ENCODE measurements at regions not wholly inside any gene's neighbourhood (a gene's known extent, or its start where the extent isn't known, plus 50 kb on each side); places are given as distances from the start of the nearest gene placed in this dataset.
"Not testable (repeated sequence)": the region's sequence is repeated elsewhere in the genome, so short reads cannot be mapped to it uniquely, and the experiment has no call there.

GRCh38 chr7:150024550-150025490, 151.1 kb downstream of the ATP6V0E2 start:
- H3K27ac Mint-ChIP-seq; H4K91ac ChIP-seq (ENCODE audit: insufficient read length, low read depth, low read length); H3K9me3 ChIP-seq (ENCODE audit: control insufficient read depth, low read depth, low read length); DNase-seq; H3K9ac ChIP-seq (ENCODE audit: extremely low read depth, insufficient read length, low read length); H2BK5ac ChIP-seq (ENCODE audit: insufficient read length, low read length); H3K4ac ChIP-seq (ENCODE audit: low read depth, low read length); H3K9me3 Mint-ChIP-seq; H2BK120ac ChIP-seq (ENCODE audit: low read depth, low read length, poor library complexity, severe bottlenecking); H2BK20ac ChIP-seq (ENCODE audit: low read depth, low read length, poor library complexity, severe bottlenecking); H3K18ac ChIP-seq (ENCODE audit: insufficient read length, low read depth, low read length); H3K4me2 ChIP-seq (ENCODE audit: insufficient read depth, insufficient read length, low read length); H2BK15ac ChIP-seq (ENCODE audit: low read depth, low read length); H3K23ac ChIP-seq (ENCODE audit: insufficient read length, low read depth, low read length); H3K36me3 Mint-ChIP-seq (ENCODE audit: insufficient read depth in 1 of 3, low read depth in 3 of 3); H2BK12ac ChIP-seq (ENCODE audit: insufficient read length, low read depth, low read length); H3K14ac ChIP-seq (ENCODE audit: insufficient read depth, low read length); H3K4me1 Mint-ChIP-seq; H2AFZ ChIP-seq (ENCODE audit: low read length); H4K8ac ChIP-seq (replicated peaks; ENCODE audit: insufficient read length, low read depth, low read length); H2AK5ac ChIP-seq (ENCODE audit: insufficient read length, low read length); H3K27me3 Mint-ChIP-seq (ENCODE audit: low read depth); H4K20me1 ChIP-seq (ENCODE audit: control insufficient read depth, insufficient read depth, insufficient read length); H3K4me1 ChIP-seq (ENCODE audit: insufficient read depth, low read length); H3K27me3 ChIP-seq (ENCODE audit: insufficient read depth, low read length); H3K56ac ChIP-seq (ENCODE audit: insufficient read length, low read depth, low read length); H3K79me1 ChIP-seq (ENCODE audit: insufficient read depth, low read depth, low read length, poor library complexity, severe bottlenecking); H3T11ph ChIP-seq (ENCODE audit: low read length); H3K23me2 ChIP-seq (ENCODE audit: insufficient read length, low read depth, low read length, poor library complexity, severe bottlenecking); H3K27ac ChIP-seq (ENCODE audit: insufficient read length, low read depth, low read length); H3K4me3 Mint-ChIP-seq; H4K5ac ChIP-seq (ENCODE audit: insufficient read length, low read depth, low read length); H3K79me2 ChIP-seq (ENCODE audit: insufficient read depth, low read length): not testable (repeated sequence)
- WGBS (ENCODE audit: extremely low coverage, insufficient read length, low lambda C conversion rate) = no CpG with 5 or more reads among the region's 7 CpGs

DNA sequence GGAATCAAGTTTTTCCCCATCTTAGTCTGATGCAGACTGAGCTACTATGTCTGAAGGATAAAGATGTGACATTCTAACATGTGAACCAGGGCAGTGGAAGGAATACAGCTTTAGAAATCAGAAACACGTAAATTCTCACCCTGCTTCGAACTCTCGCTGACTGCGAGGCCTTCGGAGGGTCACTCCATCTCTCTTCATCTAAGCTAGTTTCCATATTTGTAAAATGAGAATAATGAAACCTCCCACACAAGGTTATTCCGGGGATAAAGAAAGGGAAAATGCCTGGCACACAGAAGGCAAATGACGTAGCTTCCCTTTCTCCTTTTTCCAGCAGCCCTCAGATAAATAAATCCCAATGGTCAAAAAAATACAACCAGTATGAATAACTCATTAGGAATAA, 152.0 kb downstream of the ATP6V0E2 start:
- H3K4me1 Mint-ChIP-seq; H2BK12ac ChIP-seq (ENCODE audit: insufficient read length, low read depth, low read length); H4K8ac ChIP-seq (replicated peaks; ENCODE audit: insufficient read length, low read depth, low read length); H3K79me2 ChIP-seq (ENCODE audit: insufficient read depth, low read length); H3K4me2 ChIP-seq (ENCODE audit: insufficient read depth, insufficient read length, low read length); DNase-seq; H4K5ac ChIP-seq (ENCODE audit: insufficient read length, low read depth, low read length); H2BK5ac ChIP-seq (ENCODE audit: insufficient read length, low read length); H3K27me3 Mint-ChIP-seq (ENCODE audit: low read depth); H3K9me3 ChIP-seq (ENCODE audit: control insufficient read depth, low read depth, low read length); H3K27me3 ChIP-seq (ENCODE audit: insufficient read depth, low read length); H2BK20ac ChIP-seq (ENCODE audit: low read depth, low read length, poor library complexity, severe bottlenecking); H3K14ac ChIP-seq (ENCODE audit: insufficient read depth, low read length); H3K4me3 Mint-ChIP-seq; H4K20me1 ChIP-seq (ENCODE audit: control insufficient read depth, insufficient read depth, insufficient read length); H3K9ac ChIP-seq (ENCODE audit: extremely low read depth, insufficient read length, low read length); H3K4ac ChIP-seq (ENCODE audit: low read depth, low read length); H3K56ac ChIP-seq (ENCODE audit: insufficient read length, low read depth, low read length); H4K91ac ChIP-seq (ENCODE audit: insufficient read length, low read depth, low read length); H2BK15ac ChIP-seq (ENCODE audit: low read depth, low read length); H3K27ac Mint-ChIP-seq; H3K23ac ChIP-seq (ENCODE audit: insufficient read length, low read depth, low read length); H3K36me3 Mint-ChIP-seq (ENCODE audit: insufficient read depth in 1 of 3, low read depth in 3 of 3); H2AFZ ChIP-seq (ENCODE audit: low read length); H2BK120ac ChIP-seq (ENCODE audit: low read depth, low read length, poor library complexity, severe bottlenecking); H3K23me2 ChIP-seq (ENCODE audit: insufficient read length, low read depth, low read length, poor library complexity, severe bottlenecking); H3T11ph ChIP-seq (ENCODE audit: low read length); H3K79me1 ChIP-seq (ENCODE audit: insufficient read depth, low read depth, low read length, poor library complexity, severe bottlenecking); H2AK5ac ChIP-seq (ENCODE audit: insufficient read length, low read length); H3K18ac ChIP-seq (ENCODE audit: insufficient read length, low read depth, low read length); H3K9me3 Mint-ChIP-seq; H3K27ac ChIP-seq (ENCODE audit: insufficient read length, low read depth, low read length); H3K4me1 ChIP-seq (ENCODE audit: insufficient read depth, low read length): not testable (repeated sequence)
- no CpG with 5 or more reads among the region's 7 CpGs for WGBS (ENCODE audit: extremely low coverage, insufficient read length, low lambda C conversion rate)
